GM21619 (cell line): ENCODE measurements at regions not wholly inside any gene's neighbourhood (a gene's known extent, or its start where the extent isn't known, plus 50 kb on each side); places are given as distances from the start of the nearest gene placed in this dataset.
"Not testable (repeated sequence)": the region's sequence is repeated elsewhere in the genome, so short reads cannot be mapped to it uniquely, and the experiment has no call there.

Experiments used
- ATAC-seq: cut with Tn5 transposase; IDR thresholded peaks from one replicate; pipeline ENCODE4 v1.9.1; 2021; ENCODE audit not compliant: unreplicated experiment

- ATAC-seq, result no peak
These were observed 79.6 kb downstream of the RSPH3 start for GRCh38 chr6:158920311-158920905.

- ATAC-seq, result no peak
These were observed 80.1 kb downstream of the RSPH3 start for GRCh38 chr6:158919865-158920264.

GRCh38 chr6:158916617-158917016, 83.4 kb downstream of the RSPH3 start:
- no peak for ATAC-seq

- ATAC-seq, result no peak
These were observed 85.1 kb downstream of the RSPH3 start for GRCh38 chr6:158914923-158915322.

GRCh38 chr6:158913580-158913979, 86.4 kb downstream of the RSPH3 start:
- no peak for ATAC-seq

GRCh38 chr6:158912655-158913054, 87.3 kb downstream of the RSPH3 start:
- ATAC-seq, result no peak

- ATAC-seq, result peak; percentile 35
These were observed 88.1 kb downstream of the RSPH3 start for GRCh38 chr6:158911746-158912480.

- peak; percentile 55 for ATAC-seq
These were observed 89.2 kb downstream of the RSPH3 start for GRCh38 chr6:158910484-158911440.

GRCh38 chr6:158909938-158910337, 90.1 kb downstream of the RSPH3 start:
- no peak for ATAC-seq

GRCh38 chr6:158908606-158909005, 89.4 kb upstream of the EZR start:
- ATAC-seq, result no peak

- ATAC-seq, result no peak
These were observed 88.8 kb upstream of the EZR start for GRCh38 chr6:158907931-158908330.

- ATAC-seq, result no peak
These were observed 87.8 kb upstream of the EZR start for GRCh38 chr6:158906926-158907325.

- no peak for ATAC-seq
These were observed 86.1 kb upstream of the EZR start for GRCh38 chr6:158905277-158905676.

- no peak for ATAC-seq
These were observed 84.6 kb upstream of the EZR start for GRCh38 chr6:158903801-158904200.

- no peak for ATAC-seq
These were observed 81.6 kb upstream of the EZR start for GRCh38 chr6:158900663-158901312.

GRCh38 chr6:158897236-158897635, 78.1 kb upstream of the EZR start:
- no peak for ATAC-seq

GRCh38 chr6:158895661-158896060, 76.5 kb upstream of the EZR start:
- no peak for ATAC-seq

- ATAC-seq, result no peak
These were observed 75.0 kb upstream of the EZR start for GRCh38 chr6:158894193-158894592.

- ATAC-seq, result no peak
These were observed 73.1 kb upstream of the EZR start for GRCh38 chr6:158892266-158892665.

GRCh38 chr6:158891560-158891959, 72.4 kb upstream of the EZR start:
- not testable (repeated sequence) for ATAC-seq

- ATAC-seq, result not testable (repeated sequence)
These were observed 69.0 kb upstream of the EZR start for GRCh38 chr6:158888171-158888570.
